Omental fat pad (tissue), 3 donors: ENCODE measurements at regions not wholly inside any gene's neighbourhood (a gene's known extent, or its start where the extent isn't known, plus 50 kb on each side); places are given as distances from the start of the nearest gene placed in this dataset.

Experiments
- ATAC-seq: fragments of 150-250 bp; one replicate; pipeline ENCODE4 v1.9.1; 2016; ENCODE audit warnings: mild to moderate bottlenecking, moderate library complexity; ENCODE audit not compliant: low FRiP score
- DNase-seq: peaks from one replicate; pipeline ENCODE4 v3.0.0-alpha.2; 2019; ENCODE audit warnings: low spot score
- TF ChIP-seq, protein P1 (sequence below), 3 donors: fragments of 450-650 bp; IDR thresholded peaks; one replicate each; pipeline ENCODE4 v1.5.1; 2016 to 2017; ENCODE audit warnings: antibody characterized with exemption in 3 of 3, mild to moderate bottlenecking in 3 of 3, moderate library complexity in 2 of 3

- DNase-seq: no peak
- no peak for ATAC-seq
- TF ChIP-seq, protein P1, sequence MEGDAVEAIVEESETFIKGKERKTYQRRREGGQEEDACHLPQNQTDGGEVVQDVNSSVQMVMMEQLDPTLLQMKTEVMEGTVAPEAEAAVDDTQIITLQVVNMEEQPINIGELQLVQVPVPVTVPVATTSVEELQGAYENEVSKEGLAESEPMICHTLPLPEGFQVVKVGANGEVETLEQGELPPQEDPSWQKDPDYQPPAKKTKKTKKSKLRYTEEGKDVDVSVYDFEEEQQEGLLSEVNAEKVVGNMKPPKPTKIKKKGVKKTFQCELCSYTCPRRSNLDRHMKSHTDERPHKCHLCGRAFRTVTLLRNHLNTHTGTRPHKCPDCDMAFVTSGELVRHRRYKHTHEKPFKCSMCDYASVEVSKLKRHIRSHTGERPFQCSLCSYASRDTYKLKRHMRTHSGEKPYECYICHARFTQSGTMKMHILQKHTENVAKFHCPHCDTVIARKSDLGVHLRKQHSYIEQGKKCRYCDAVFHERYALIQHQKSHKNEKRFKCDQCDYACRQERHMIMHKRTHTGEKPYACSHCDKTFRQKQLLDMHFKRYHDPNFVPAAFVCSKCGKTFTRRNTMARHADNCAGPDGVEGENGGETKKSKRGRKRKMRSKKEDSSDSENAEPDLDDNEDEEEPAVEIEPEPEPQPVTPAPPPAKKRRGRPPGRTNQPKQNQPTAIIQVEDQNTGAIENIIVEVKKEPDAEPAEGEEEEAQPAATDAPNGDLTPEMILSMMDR (IDR thresholded peaks at IDR 0.05): no peak
These were observed 303.6 kb downstream of the FGFR2 start for GRCh38 chr10:121294630-121295029.

- ATAC-seq (no peak), DNase-seq (no peak)
- TF ChIP-seq, protein P1 (IDR thresholded peaks at IDR 0.05): no peak
These were observed 301.9 kb downstream of the FGFR2 start for GRCh38 chr10:121296378-121296777.

DNA sequence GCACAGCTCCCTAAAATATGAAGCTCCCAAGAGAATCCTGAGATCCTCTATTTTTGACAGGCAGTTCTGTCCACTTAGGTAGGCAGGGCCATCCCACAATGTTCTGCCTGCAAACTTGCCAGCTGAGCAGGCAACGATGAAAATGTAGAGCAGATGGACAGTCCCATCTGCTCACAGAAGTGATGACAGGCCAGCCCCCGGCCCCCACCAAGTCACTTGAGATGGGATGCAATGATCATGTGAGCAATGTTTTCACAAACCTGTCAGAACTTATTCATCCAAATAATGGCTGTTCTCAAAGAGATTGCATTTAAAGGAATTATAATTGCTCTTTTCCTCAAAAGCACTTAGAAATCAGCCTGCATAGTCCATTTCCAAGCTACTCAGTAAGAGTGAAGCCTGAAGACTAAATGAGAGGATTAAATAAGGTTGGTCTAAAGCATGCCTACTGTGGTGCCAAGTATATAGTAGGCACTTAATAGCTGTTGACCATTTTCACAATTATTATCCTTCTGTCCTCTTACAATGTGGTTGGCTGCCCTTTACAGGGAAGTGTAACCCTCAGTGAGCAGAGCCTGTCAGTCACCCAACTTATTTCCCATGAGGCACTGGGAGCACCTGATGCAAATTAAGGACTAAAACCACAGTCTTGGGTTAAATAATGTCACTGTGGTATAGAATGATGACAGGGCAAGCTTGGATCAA, 301.2 kb downstream of the FGFR2 start:
- no peak for DNase-seq
- no peak for ATAC-seq
- TF ChIP-seq, protein P1 (IDR thresholded peaks at IDR 0.05): no peak

GRCh38 chr10:121300723-121301122, 297.5 kb downstream of the FGFR2 start:
- TF ChIP-seq, protein P1 (IDR thresholded peaks at IDR 0.05): no peak
- DNase-seq (no peak), ATAC-seq (no peak)

GRCh38 chr10:121302541-121303180, 295.6 kb downstream of the FGFR2 start:
- no peak for DNase-seq
- no peak for ATAC-seq
- TF ChIP-seq, protein P1 (IDR thresholded peaks at IDR 0.05): no peak

GRCh38 chr10:121303287-121303890, 294.9 kb downstream of the FGFR2 start:
- DNase-seq: no peak
- ATAC-seq: no peak
- TF ChIP-seq, protein P1 (IDR thresholded peaks at IDR 0.05): no peak
